Testis (tissue), 2 donors: ENCODE measurements at regions not wholly inside any gene's neighbourhood (a gene's known extent, or its start where the extent isn't known, plus 50 kb on each side); places are given as distances from the start of the nearest gene placed in this dataset.

Source experiments
- CTCF ChIP-seq, 3 experiments: fragments of 450-650 bp in 2 of 3; fragments of 200-600 bp in 1 of 3; sonication (generic) in 1 of 3; IDR thresholded peaks; one replicate each; pipeline ENCODE4 v1.5.1; 2016 to 2019; ENCODE audit warnings: antibody characterized with exemption in 3 of 3, mild to moderate bottlenecking in 2 of 3, moderate library complexity in 1 of 3
- POLR2A ChIP-seq: fragments of 450-650 bp; IDR thresholded peaks from one replicate; pipeline ENCODE4 v1.6.1; 2017; ENCODE audit warnings: antibody characterized with exemption, mild to moderate bottlenecking, moderate library complexity

GRCh38 chr3:63061449-63061848, 186.2 kb upstream of the CADPS start:
- TF ChIP-seq CTCF (IDR thresholded peaks at IDR 0.05): no peak
- no peak for TF ChIP-seq POLR2A
